HEK293T (cell line): ENCODE measurements at regions not wholly inside any gene's neighbourhood (a gene's known extent, or its start where the extent isn't known, plus 50 kb on each side); places are given as distances from the start of the nearest gene placed in this dataset.

Experiments
- ARNT ChIP-seq: fragments of 450-650 bp; IDR thresholded peaks from 2 replicates; pipeline ENCODE4 v1.6.1; 2017; ENCODE audit warnings: mild to moderate bottlenecking
- BHLHE40 ChIP-seq: fragments of 450-650 bp; IDR thresholded peaks from 2 replicates; pipeline ENCODE4 v1.6.1; 2016; ENCODE audit warnings: mild to moderate bottlenecking, moderate library complexity, borderline replicate concordance
- CTBP1 ChIP-seq: fragments of 450-650 bp; IDR thresholded peaks from 2 replicates; pipeline ENCODE4 v1.6.1; 2016; ENCODE audit warnings: borderline replicate concordance
- ELF4 ChIP-seq: fragments of 450-650 bp; IDR thresholded peaks from 2 replicates; pipeline ENCODE4 v1.6.1; 2017; ENCODE audit warnings: antibody characterized with exemption
- FOXA1 ChIP-seq: fragments of 450-650 bp; IDR thresholded peaks from 2 replicates; pipeline ENCODE4 v1.6.1; 2016; ENCODE audit warnings: mild to moderate bottlenecking
- FOXM1 ChIP-seq: fragments of 450-650 bp; IDR thresholded peaks from 2 replicates; pipeline ENCODE4 v1.6.1; 2017; ENCODE audit warnings: mild to moderate bottlenecking, borderline replicate concordance
- HDGF ChIP-seq: fragments of 450-650 bp; IDR thresholded peaks from 2 replicates; pipeline ENCODE4 v1.6.1; 2017; ENCODE audit warnings: antibody characterized with exemption, borderline replicate concordance
- L3MBTL2 ChIP-seq: fragments of 450-650 bp; conservative IDR thresholded peaks from 2 replicates; pipeline ENCODE4 v1.6.1; 2016; ENCODE audit warnings: mild to moderate bottlenecking
- LEF1 ChIP-seq: fragments of 450-650 bp; IDR thresholded peaks from 2 replicates; pipeline ENCODE4 v1.6.1; 2017; ENCODE audit warnings: mild to moderate bottlenecking, borderline replicate concordance
- SP1 ChIP-seq: fragments of 450-650 bp; IDR thresholded peaks from 2 replicates; pipeline ENCODE4 v1.6.1; 2017
- TARDBP ChIP-seq: fragments of 450-650 bp; IDR thresholded peaks from 2 replicates; pipeline ENCODE4 v1.6.1; 2016
- ZNF384 ChIP-seq: fragments of 450-650 bp; IDR thresholded peaks from 2 replicates; pipeline ENCODE4 v1.6.1; 2016
- TF ChIP-seq, protein P1 (sequence below): fragments of 450-650 bp; IDR thresholded peaks from 2 replicates; pipeline ENCODE4 v1.6.1; 2016

DNA sequence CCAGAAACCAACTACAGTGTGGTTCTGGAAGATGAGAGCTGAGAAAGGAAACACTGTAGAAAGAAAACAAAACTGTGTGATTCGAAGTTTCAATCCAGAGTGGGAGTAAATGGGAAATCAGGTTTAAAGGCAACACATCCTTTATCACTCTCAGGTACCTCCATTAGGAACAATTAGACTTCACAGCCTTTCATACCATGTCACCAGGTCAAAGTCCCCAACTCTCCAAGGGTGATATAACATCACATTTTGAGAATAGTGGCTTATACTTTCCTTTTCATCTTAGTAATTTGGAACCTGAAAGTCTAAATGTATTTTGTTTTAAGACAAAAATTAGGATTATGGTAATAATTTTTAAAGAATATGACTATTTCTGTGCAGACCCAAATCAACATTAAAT is 194.9 kb upstream of the WWC1 start:
- TF ChIP-seq ELF4 (no peak), SP1 (no peak), LEF1 (no peak), HDGF (no peak), FOXM1 (no peak), ARNT (no peak), ZNF384 (no peak), L3MBTL2 (no peak), CTBP1 (no peak), TARDBP (no peak), BHLHE40 (no peak), FOXA1 (no peak)
- TF ChIP-seq, protein P1, sequence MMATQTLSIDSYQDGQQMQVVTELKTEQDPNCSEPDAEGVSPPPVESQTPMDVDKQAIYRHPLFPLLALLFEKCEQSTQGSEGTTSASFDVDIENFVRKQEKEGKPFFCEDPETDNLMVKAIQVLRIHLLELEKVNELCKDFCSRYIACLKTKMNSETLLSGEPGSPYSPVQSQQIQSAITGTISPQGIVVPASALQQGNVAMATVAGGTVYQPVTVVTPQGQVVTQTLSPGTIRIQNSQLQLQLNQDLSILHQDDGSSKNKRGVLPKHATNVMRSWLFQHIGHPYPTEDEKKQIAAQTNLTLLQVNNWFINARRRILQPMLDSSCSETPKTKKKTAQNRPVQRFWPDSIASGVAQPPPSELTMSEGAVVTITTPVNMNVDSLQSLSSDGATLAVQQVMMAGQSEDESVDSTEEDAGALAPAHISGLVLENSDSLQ: no peak
